MM.1S (cell line): ENCODE measurements at regions not wholly inside any gene's neighbourhood (a gene's known extent, or its start where the extent isn't known, plus 50 kb on each side); places are given as distances from the start of the nearest gene placed in this dataset.

Experiments
- DNase-seq: peaks from one replicate; pipeline ENCODE4 v3.0.0-alpha.2; 2015
- H2AFZ ChIP-seq: fragments of 300-600 bp; sonication (generic); 2 replicates; pipeline ENCODE4 v1.6.0; 2016; ENCODE audit warnings: antibody characterized with exemption, low read length
- H3F3A ChIP-seq: fragments of 300-600 bp; sonication (generic); 2 replicates; pipeline ENCODE4 v1.6.1; 2016; ENCODE audit warnings: mild to moderate bottlenecking, antibody characterized with exemption, low read length, moderate library complexity, mixed read lengths; ENCODE audit not compliant: insufficient read depth
- H3K27ac ChIP-seq: fragments of 300-600 bp; sonication (generic); 2 replicates; pipeline ENCODE4 v1.5.1; 2016; ENCODE audit warnings: mild to moderate bottlenecking, low read length
- H3K27me3 ChIP-seq: fragments of 300-600 bp; sonication (generic); replicated peaks from 2 replicates; pipeline ENCODE4 v1.6.0; 2016; ENCODE audit warnings: low read length; ENCODE audit not compliant: insufficient read depth
- H3K36me3 ChIP-seq: fragments of 300-600 bp; sonication (generic); replicated peaks from 2 replicates; pipeline ENCODE4 v1.6.1; 2016; ENCODE audit warnings: mild to moderate bottlenecking, low read length, mixed read lengths; ENCODE audit not compliant: insufficient read depth
- H3K4me1 ChIP-seq: fragments of 300-600 bp; sonication (generic); 2 replicates; pipeline ENCODE4 v1.6.1; 2016; ENCODE audit warnings: low read length, mixed read lengths
- H3K4me2 ChIP-seq: fragments of 300-600 bp; sonication (generic); 2 replicates; pipeline ENCODE4 v1.6.0; 2016; ENCODE audit warnings: low read depth, low read length
- H3K4me3 ChIP-seq: fragments of 300-600 bp; sonication (generic); 2 replicates; pipeline ENCODE4 v1.5.1; 2016; ENCODE audit warnings: low read length, mixed read lengths
- H3K79me2 ChIP-seq: fragments of 300-600 bp; sonication (generic); 2 replicates; pipeline ENCODE4 v1.6.1; 2016; ENCODE audit warnings: mixed run types, low read length, mixed read lengths
- H3K9ac ChIP-seq: fragments of 300-600 bp; sonication (generic); 2 replicates; pipeline ENCODE4 v1.6.1; 2016; ENCODE audit warnings: low read length, mixed read lengths
- H3K9me2 ChIP-seq: fragments of 300-600 bp; sonication (generic); replicated peaks from 2 replicates; pipeline ENCODE4 v1.6.1; 2016; ENCODE audit warnings: mild to moderate bottlenecking, low read length, mixed read lengths; ENCODE audit not compliant: insufficient read depth
- H3K9me3 ChIP-seq: fragments of 300-600 bp; sonication (generic); replicated peaks from 2 replicates; pipeline ENCODE4 v1.6.1; 2016; ENCODE audit warnings: mild to moderate bottlenecking, low read length, mixed read lengths; ENCODE audit not compliant: insufficient read depth
- H4K20me1 ChIP-seq: fragments of 300-600 bp; sonication (generic); 2 replicates; pipeline ENCODE4 v1.6.1; 2016; ENCODE audit warnings: mild to moderate bottlenecking, low read length, moderate library complexity, mixed read lengths; ENCODE audit not compliant: insufficient read depth
- EZH2 ChIP-seq: fragments of 300-600 bp; sonication (generic); optimal IDR thresholded peaks from 2 replicates; pipeline ENCODE3; 2017; ENCODE audit warnings: low read depth, mild to moderate bottlenecking, antibody characterized with exemption, low read length, mixed read lengths
- EZH2phosphoT487 ChIP-seq: fragments of 300-600 bp; sonication (generic); IDR thresholded peaks from 2 replicates; pipeline ENCODE4 v1.6.1; 2018; ENCODE audit warnings: antibody characterized with exemption, low read length
- TF ChIP-seq, protein P1 (sequence below): fragments of 300-600 bp; sonication (generic); IDR thresholded peaks from 2 replicates; pipeline ENCODE4 v1.5.1; 2016; ENCODE audit warnings: antibody characterized with exemption, low read length, mixed read lengths

- H3K4me2 ChIP-seq: no peak overlapping the region
- H3K4me3 ChIP-seq: no peak overlapping the region
- H3K27ac ChIP-seq: no peak overlapping the region
- TF ChIP-seq EZH2 (no peak), EZH2phosphoT487 (no peak)
- TF ChIP-seq, protein P1, sequence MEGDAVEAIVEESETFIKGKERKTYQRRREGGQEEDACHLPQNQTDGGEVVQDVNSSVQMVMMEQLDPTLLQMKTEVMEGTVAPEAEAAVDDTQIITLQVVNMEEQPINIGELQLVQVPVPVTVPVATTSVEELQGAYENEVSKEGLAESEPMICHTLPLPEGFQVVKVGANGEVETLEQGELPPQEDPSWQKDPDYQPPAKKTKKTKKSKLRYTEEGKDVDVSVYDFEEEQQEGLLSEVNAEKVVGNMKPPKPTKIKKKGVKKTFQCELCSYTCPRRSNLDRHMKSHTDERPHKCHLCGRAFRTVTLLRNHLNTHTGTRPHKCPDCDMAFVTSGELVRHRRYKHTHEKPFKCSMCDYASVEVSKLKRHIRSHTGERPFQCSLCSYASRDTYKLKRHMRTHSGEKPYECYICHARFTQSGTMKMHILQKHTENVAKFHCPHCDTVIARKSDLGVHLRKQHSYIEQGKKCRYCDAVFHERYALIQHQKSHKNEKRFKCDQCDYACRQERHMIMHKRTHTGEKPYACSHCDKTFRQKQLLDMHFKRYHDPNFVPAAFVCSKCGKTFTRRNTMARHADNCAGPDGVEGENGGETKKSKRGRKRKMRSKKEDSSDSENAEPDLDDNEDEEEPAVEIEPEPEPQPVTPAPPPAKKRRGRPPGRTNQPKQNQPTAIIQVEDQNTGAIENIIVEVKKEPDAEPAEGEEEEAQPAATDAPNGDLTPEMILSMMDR: no peak
- H4K20me1 ChIP-seq: no peaks in the 10 kb centered on the region
- no peak for DNase-seq
- no peaks in the 10 kb centered on the region for H3K9me3 ChIP-seq
- no peaks in the 10 kb centered on the region for H3K79me2 ChIP-seq
- H3K4me1 ChIP-seq: no peaks in the 10 kb centered on the region
- H3K36me3 ChIP-seq: no peaks in the 10 kb centered on the region
- no peaks in the 10 kb centered on the region for H3K9me2 ChIP-seq
- no peak overlapping the region for H2AFZ ChIP-seq
- H3K27me3 ChIP-seq: 0 out of 2 replicates have a peak, but pooled peaks cover 4% of the 10 kb centered on the region
- H3F3A ChIP-seq: no peaks in the 10 kb centered on the region
- no peak overlapping the region for H3K9ac ChIP-seq
Observed at GRCh38 chr7:155213385-155213784, 84.3 kb upstream of the INSIG1 start.

DNA sequence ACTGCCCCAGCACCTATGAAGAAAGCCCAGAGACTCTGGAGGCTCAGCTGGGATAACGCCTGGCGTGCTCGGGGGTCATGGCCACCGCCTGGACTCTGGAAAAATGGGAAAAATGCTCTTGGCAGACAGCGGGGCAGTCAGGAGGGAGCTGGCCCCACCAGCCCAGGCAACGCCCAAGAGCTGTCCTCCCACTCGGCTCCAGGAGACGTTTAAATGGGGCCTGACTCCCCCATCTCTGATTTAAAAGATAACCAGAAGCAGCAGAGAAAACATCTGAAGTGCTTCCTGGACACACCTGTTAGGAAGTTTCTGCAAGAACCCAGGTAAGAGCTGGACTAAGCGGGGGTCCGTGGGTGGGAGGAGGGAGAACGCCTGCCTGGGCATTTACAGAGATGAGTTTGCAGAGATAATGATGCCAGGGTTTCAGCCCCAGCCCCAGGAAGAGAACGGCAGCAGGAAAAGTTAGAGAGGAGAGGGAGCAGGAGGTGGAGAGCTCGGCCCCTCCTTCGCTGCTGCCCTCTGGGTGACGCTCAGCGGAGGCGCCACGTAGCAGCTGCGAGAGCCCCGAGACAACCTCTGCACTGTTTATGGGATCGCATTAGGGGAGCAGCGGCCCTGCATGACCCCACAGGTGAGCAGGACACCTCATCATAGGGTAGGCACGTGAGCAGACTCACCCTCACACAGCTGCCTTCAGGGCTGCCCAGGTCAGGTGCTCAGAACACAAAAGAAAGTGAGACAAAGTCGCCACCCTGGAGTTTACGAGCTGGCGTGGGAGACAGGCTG, 83.5 kb upstream of the INSIG1 start:
- H3K4me3 ChIP-seq: no peak overlapping the region
- DNase-seq: no peak

DNA sequence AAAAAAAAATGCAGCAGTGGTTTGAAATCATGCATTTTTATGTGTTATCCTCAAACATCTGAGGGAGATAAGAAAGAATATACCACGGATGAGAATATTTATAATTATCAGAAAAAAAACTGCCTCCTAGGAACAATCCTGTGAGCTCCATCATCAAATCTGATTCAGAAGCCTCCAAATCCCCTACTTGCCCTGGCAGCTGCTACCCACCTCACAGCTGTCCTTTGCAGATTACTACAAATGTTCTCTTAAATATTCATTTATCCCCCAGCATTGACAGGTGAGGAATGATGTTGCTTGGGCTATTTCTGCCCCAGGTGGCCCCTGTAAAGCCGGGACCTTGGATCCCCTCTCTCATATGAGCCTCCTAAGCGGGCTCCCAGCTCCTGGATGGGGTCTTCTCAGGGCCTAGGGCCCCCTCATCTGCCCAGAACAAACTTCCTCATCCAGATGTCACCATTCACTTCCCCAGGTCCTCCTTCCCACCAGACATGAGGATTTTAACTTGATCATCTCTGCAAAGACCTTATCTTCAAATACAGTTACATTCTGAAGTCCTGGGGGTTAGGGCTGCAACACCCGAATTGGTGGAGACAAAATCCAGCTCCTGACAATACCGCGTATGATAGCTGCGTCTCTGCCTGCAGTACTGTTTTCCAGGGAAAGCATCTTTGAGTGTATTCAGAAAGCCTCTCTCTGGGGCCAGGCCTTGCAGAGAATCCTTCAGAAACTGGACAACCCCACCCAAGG, 81.9 kb upstream of the INSIG1 start:
- Histone ChIP-seq H3K27me3 (0 out of 2 replicates have a peak, but pooled peaks cover 9% of the 10 kb centered on the region), H2AFZ (no peak overlapping the region), H3K4me3 (no peak overlapping the region), H3K9ac (no peak overlapping the region), H3K4me1 (no peaks in the 10 kb centered on the region), H3K36me3 (no peaks in the 10 kb centered on the region), H3K9me2 (no peaks in the 10 kb centered on the region), H3K9me3 (no peaks in the 10 kb centered on the region), H3K79me2 (no peaks in the 10 kb centered on the region), H3K27ac (no peak overlapping the region), H3F3A (no peaks in the 10 kb centered on the region), H3K4me2 (no peak overlapping the region), H4K20me1 (no peaks in the 10 kb centered on the region)
- DNase-seq: no peak
- TF ChIP-seq EZH2 (no peak), EZH2phosphoT487 (no peak)
- TF ChIP-seq, protein P1: no peak

More for the DNA sequence above, 83.5 kb upstream of the INSIG1 start:
- no peaks in the 10 kb centered on the region for H3K9me3 ChIP-seq
- H3F3A ChIP-seq: no peaks in the 10 kb centered on the region
- H3K9ac ChIP-seq: no peak overlapping the region
- H3K4me1 ChIP-seq: no peaks in the 10 kb centered on the region
- H3K36me3 ChIP-seq: no peaks in the 10 kb centered on the region
- H3K27ac ChIP-seq: no peak overlapping the region
- no peaks in the 10 kb centered on the region for H4K20me1 ChIP-seq
- H3K9me2 ChIP-seq: no peaks in the 10 kb centered on the region
- no peaks in the 10 kb centered on the region for H3K79me2 ChIP-seq
- H2AFZ ChIP-seq: no peak overlapping the region
- 0 out of 2 replicates have a peak, but pooled peaks cover 4% of the 10 kb centered on the region for H3K27me3 ChIP-seq
- TF ChIP-seq, protein P1: no peak
- TF ChIP-seq EZH2phosphoT487 (no peak), EZH2 (no peak)
- H3K4me2 ChIP-seq: no peak overlapping the region
